ENCODE measurements at regions not wholly inside any gene's neighbourhood (a gene's known extent, or its start where the extent isn't known, plus 50 kb on each side); places are given as distances from the start of the nearest gene placed in this dataset.
"Not testable (repeated sequence)": the region's sequence is repeated elsewhere in the genome, so short reads cannot be mapped to it uniquely, and the experiment has no call there.

- DNase-seq (ENCODE audit: low read depth), result not testable (repeated sequence)
Measured at GRCh38 chr13:87976650-87977049, 305.5 kb downstream of the SLITRK5 start.

GRCh38 chr13:87981416-87981815 is 310.2 kb downstream of the SLITRK5 start:
- no peak for DNase-seq (ENCODE audit: low read depth)

GRCh38 chr13:87982400-87982799 is 311.2 kb downstream of the SLITRK5 start:
- DNase-seq (ENCODE audit: low read depth), result no peak

- DNase-seq (ENCODE audit: low read depth), result no peak
Measured at GRCh38 chr13:87986639-87987250, 315.6 kb downstream of the SLITRK5 start.

GRCh38 chr13:87998081-87998480 is 326.9 kb downstream of the SLITRK5 start:
- DNase-seq (ENCODE audit: low read depth), result no peak

GRCh38 chr13:87999240-87999700 is 328.1 kb downstream of the SLITRK5 start:
- DNase-seq (ENCODE audit: low read depth), result no peak

GRCh38 chr13:87999788-88000187 is 328.6 kb downstream of the SLITRK5 start:
- no peak for DNase-seq (ENCODE audit: low read depth)

- DNase-seq (ENCODE audit: low read depth), result no peak
Measured at GRCh38 chr13:88000239-88000638, 329.1 kb downstream of the SLITRK5 start.

GRCh38 chr13:88000787-88001186 is 329.6 kb downstream of the SLITRK5 start:
- DNase-seq (ENCODE audit: low read depth), result no peak

GRCh38 chr13:88005188-88005587 is 334.0 kb downstream of the SLITRK5 start:
- DNase-seq (ENCODE audit: low read depth), result no peak

GRCh38 chr13:88014527-88014926 is 343.4 kb downstream of the SLITRK5 start:
- no peak for DNase-seq (ENCODE audit: low read depth)

- no peak for DNase-seq (ENCODE audit: low read depth)
Measured at GRCh38 chr13:88022431-88023208, 351.4 kb downstream of the SLITRK5 start.

- DNase-seq (ENCODE audit: low read depth), result no peak
Measured at GRCh38 chr13:88026241-88026640, 355.1 kb downstream of the SLITRK5 start.

GRCh38 chr13:88031980-88032559 is 360.9 kb downstream of the SLITRK5 start:
- no peak for DNase-seq (ENCODE audit: low read depth)

- DNase-seq (ENCODE audit: low read depth), result not testable (repeated sequence)
Measured at GRCh38 chr13:88036205-88036604, 365.0 kb downstream of the SLITRK5 start.

GRCh38 chr13:88042489-88042888 is 371.3 kb downstream of the SLITRK5 start:
- DNase-seq (ENCODE audit: low read depth), result no peak

GRCh38 chr13:88051746-88052482 is 380.7 kb downstream of the SLITRK5 start:
- DNase-seq (ENCODE audit: low read depth), result no peak

- no peak for DNase-seq (ENCODE audit: low read depth)
Measured at GRCh38 chr13:88063741-88064140, 392.6 kb downstream of the SLITRK5 start.

GRCh38 chr13:88066847-88067246 is 395.7 kb downstream of the SLITRK5 start:
- no peak for DNase-seq (ENCODE audit: low read depth)

- no peak for DNase-seq (ENCODE audit: low read depth)
Measured at GRCh38 chr13:88068316-88068715, 397.1 kb downstream of the SLITRK5 start.

- no peak for DNase-seq (ENCODE audit: low read depth)
Measured at GRCh38 chr13:88068975-88069374, 397.8 kb downstream of the SLITRK5 start.

- no peak for DNase-seq (ENCODE audit: low read depth)
Measured at GRCh38 chr13:88071371-88071770, 400.2 kb downstream of the SLITRK5 start.
